ENCODE measurements at regions not wholly inside any gene's neighbourhood (a gene's known extent, or its start where the extent isn't known, plus 50 kb on each side); places are given as distances from the start of the nearest gene placed in this dataset.

DNA sequence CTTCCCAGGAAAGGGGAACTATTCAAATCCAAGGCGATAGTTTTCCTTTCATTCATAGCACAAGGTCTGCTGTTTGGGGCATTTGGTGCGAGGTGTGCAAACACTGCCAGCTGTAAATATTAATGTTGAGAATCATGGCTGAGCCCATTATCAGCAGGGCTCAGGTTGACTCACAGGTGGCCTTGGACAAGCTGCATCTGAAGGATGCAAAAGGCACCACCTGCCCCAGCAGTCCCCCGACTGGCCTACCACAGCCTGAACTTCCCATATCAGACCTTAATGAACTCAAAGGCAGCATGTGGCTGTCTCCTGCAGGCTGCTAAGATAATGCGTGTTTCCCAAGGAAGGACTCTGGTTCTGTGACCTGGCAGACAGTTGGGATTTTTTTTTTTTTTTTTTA, 93.3 kb upstream of the MAP1LC3B2 start:
- TF ChIP-seq, protein P1, sequence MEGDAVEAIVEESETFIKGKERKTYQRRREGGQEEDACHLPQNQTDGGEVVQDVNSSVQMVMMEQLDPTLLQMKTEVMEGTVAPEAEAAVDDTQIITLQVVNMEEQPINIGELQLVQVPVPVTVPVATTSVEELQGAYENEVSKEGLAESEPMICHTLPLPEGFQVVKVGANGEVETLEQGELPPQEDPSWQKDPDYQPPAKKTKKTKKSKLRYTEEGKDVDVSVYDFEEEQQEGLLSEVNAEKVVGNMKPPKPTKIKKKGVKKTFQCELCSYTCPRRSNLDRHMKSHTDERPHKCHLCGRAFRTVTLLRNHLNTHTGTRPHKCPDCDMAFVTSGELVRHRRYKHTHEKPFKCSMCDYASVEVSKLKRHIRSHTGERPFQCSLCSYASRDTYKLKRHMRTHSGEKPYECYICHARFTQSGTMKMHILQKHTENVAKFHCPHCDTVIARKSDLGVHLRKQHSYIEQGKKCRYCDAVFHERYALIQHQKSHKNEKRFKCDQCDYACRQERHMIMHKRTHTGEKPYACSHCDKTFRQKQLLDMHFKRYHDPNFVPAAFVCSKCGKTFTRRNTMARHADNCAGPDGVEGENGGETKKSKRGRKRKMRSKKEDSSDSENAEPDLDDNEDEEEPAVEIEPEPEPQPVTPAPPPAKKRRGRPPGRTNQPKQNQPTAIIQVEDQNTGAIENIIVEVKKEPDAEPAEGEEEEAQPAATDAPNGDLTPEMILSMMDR (IDR thresholded peaks at IDR 0.05), result no peak
- TF ChIP-seq POLR2AphosphoS5 (IDR thresholded peaks at IDR 0.05; ENCODE audit: low read depth, low read length) (no peak), SIN3A (IDR thresholded peaks at IDR 0.05; ENCODE audit: borderline replicate concordance, insufficient read depth, low read depth, low read length) (no peak), TCF7L2 (IDR thresholded peaks at IDR 0.05; ENCODE audit: low read depth, low read length) (no peak)
- TF ChIP-seq, protein P2, sequence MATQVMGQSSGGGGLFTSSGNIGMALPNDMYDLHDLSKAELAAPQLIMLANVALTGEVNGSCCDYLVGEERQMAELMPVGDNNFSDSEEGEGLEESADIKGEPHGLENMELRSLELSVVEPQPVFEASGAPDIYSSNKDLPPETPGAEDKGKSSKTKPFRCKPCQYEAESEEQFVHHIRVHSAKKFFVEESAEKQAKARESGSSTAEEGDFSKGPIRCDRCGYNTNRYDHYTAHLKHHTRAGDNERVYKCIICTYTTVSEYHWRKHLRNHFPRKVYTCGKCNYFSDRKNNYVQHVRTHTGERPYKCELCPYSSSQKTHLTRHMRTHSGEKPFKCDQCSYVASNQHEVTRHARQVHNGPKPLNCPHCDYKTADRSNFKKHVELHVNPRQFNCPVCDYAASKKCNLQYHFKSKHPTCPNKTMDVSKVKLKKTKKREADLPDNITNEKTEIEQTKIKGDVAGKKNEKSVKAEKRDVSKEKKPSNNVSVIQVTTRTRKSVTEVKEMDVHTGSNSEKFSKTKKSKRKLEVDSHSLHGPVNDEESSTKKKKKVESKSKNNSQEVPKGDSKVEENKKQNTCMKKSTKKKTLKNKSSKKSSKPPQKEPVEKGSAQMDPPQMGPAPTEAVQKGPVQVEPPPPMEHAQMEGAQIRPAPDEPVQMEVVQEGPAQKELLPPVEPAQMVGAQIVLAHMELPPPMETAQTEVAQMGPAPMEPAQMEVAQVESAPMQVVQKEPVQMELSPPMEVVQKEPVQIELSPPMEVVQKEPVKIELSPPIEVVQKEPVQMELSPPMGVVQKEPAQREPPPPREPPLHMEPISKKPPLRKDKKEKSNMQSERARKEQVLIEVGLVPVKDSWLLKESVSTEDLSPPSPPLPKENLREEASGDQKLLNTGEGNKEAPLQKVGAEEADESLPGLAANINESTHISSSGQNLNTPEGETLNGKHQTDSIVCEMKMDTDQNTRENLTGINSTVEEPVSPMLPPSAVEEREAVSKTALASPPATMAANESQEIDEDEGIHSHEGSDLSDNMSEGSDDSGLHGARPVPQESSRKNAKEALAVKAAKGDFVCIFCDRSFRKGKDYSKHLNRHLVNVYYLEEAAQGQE (IDR thresholded peaks at IDR 0.05; ENCODE audit: insufficient read depth in 1 of 2, low read depth in 2 of 2, low read length in 1 of 2), result no peak

All from Panc1 (cell line).